WI38 (cell line): ENCODE measurements at regions not wholly inside any gene's neighbourhood (a gene's known extent, or its start where the extent isn't known, plus 50 kb on each side); places are given as distances from the start of the nearest gene placed in this dataset.
"Not testable (repeated sequence)": the region's sequence is repeated elsewhere in the genome, so short reads cannot be mapped to it uniquely, and the experiment has no call there.

ENCODE experiments used
- H3K4me3 ChIP-seq: 2 replicates; pipeline ENCODE4 v1.5.1; 2011; ENCODE audit warnings: low read depth, mild to moderate bottlenecking, control low read depth, low read length
- TF ChIP-seq, protein P1 (sequence below): IDR thresholded peaks from 2 replicates; pipeline ENCODE4 v1.5.1; 2012; ENCODE audit warnings: low read depth, mild to moderate bottlenecking, control low read depth, low read length

DNA sequence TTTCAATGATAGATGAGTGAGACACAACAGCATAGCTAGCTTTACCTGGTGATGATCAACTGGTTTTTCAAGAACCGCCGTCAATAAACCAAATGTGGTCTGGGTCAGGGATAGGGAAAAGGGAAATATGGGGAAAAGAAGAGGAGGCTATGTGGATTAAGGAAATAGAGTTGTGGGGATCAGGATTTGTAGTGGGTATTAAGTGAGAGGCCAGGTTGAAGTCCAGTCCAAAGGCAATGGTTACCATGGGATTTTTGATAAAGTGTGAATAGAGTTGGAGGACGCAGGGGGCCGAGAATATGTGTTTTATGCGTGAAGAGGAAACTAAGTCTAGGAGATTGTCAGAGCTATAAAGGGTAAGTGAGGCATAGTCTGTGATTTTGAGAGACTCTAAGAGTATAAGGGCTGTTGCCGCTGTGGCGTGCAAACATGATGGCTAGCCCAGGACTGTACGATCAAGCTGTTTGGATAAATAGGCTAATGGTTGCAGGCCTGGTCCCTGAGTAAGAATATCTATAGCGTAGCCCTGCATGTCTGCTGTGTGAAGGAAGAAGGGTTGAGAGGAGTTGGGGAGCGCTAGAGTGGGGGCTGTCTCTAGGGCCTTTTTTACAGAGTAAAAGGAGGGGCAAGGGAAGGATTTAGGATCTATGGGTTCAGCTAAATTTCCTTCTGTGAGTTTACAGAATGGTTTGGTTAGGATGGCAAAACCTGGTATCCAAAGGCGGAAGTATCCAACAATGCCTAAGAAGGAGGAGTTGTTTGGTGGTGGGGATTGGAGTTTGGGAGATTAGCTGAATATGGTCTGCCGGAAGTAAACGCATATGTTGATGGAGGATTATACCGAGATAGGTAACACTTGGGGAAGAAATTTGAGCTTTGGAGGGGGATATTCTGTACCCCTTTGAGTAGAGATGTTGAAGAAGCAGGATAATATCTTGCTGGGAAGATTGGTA, 749.7 kb upstream of the ADGRB3 start:
- TF ChIP-seq, protein P1, sequence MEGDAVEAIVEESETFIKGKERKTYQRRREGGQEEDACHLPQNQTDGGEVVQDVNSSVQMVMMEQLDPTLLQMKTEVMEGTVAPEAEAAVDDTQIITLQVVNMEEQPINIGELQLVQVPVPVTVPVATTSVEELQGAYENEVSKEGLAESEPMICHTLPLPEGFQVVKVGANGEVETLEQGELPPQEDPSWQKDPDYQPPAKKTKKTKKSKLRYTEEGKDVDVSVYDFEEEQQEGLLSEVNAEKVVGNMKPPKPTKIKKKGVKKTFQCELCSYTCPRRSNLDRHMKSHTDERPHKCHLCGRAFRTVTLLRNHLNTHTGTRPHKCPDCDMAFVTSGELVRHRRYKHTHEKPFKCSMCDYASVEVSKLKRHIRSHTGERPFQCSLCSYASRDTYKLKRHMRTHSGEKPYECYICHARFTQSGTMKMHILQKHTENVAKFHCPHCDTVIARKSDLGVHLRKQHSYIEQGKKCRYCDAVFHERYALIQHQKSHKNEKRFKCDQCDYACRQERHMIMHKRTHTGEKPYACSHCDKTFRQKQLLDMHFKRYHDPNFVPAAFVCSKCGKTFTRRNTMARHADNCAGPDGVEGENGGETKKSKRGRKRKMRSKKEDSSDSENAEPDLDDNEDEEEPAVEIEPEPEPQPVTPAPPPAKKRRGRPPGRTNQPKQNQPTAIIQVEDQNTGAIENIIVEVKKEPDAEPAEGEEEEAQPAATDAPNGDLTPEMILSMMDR: no peak
- no peak overlapping the region for H3K4me3 ChIP-seq

DNA sequence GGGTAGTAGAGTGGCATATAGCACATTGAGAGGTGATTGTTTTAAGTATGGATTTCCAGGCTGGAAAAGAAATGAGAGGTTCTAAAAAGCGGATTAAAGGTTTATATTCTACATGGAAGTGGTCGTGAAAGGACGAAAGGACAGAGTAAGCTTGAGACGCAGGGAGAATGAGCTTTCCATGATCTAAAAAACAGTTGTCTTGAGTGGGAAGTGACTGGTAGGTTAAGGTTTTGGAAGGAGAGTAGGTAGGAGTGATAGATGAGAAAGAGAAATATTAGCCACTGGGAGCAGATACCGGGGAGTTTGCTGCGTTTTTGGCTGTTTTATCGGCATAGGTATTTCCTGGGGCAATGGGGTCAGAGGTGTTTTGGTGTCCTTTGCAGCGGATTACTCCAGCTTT, 750.6 kb upstream of the ADGRB3 start:
- TF ChIP-seq, protein P1: no peak
- H3K4me3 ChIP-seq: no peak overlapping the region

DNA sequence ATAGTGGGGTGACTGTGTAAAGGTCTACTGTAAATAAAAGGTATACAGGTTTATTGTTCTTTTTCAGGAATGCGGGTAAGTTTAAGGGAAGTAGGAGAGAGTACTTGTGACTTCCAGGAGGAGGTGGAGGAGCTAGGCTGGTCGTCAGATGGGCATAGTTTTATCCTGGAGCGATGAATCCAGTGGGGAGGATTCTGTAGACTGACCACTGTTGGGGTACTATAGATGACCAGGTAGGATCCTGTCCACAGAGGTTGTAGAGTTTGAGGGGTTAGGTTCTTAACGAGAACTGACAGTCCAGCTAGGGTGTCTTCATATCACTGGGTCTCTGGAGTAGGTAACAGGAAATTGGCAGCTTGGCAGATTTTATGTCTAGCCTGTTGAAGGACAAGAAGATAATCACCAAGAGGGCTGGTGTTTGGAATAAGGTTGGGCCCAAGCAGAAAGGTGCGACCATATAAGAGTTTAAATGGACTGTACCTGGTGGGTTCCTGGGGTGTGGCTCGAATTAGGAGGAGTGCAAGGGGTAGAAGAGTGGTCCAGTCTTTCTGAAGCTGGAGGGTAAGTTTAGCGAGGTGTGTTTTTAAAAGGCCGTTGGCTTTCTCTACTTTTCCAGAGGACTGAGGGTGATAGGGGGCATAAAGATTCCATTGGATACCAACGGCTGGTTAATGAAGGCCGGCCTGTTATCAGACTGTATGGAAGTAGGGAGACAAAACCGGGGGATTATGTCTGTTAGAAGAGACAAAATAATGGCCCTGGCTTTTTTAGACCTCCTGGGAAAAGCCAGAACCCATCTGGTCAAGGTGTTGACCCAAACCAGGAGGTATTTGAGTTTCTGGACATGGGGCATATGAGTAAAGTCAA, 751.3 kb upstream of the ADGRB3 start:
- TF ChIP-seq, protein P1: no peak
- no peak overlapping the region for H3K4me3 ChIP-seq

DNA sequence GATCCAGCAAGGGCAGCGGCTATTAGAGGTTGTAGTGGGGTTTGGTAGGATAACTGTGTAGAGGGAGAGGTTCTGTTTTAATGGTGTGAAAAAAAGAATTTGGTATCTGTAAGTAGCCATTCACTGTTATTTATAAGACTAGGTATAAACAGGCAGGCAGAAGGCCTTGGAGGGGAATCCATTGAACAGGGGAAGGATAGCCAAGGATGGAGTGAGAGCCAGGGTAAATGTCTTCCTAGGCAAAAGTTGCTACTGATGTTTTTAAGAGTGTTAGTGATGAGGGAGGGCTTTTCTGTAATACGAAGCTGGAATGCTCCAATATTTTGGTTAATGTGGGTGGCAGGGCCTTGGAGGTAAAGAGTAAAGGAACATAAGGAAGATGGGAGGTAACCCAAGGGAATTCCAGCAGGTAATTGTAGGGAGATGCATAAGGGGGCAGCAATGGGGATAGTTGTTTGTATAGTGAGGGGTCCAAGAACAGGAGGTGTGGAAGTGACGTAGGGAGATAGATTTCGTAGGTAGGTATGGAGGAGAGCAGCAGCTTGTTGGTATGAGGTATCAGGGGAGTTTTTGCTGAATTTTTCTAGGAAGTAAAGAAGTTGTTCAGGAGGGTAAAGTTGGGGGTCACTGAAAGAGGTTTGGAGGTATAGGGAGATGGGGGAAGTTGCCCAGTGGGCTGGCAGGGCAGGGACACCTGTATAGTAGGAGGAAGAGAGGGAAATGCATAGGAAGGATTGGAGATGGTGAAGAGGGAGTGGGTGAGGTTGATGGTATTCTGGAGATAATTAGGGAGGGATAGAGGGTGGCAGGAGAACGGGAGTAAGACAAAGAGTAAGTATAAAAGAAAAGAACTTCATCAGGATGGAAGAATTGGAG, 752.4 kb upstream of the ADGRB3 start:
- no peak overlapping the region for H3K4me3 ChIP-seq
- TF ChIP-seq, protein P1: no peak

DNA sequence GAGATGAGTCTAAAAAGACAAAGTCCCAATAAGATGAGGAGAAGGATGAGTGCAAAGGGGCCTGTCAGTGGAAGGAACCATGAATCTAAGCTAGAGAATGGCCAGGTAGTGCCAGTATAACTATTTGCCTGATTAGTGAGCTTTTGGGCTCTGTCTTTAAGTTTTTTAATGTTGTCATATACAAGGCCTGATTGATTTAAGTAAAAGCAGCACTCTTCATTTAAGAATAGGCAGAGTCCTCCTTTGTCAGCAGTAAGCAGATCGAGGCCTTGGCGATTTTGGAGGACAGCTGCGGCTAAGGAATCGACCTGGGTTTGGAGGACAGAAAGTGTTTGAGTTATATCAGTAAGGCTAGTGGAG, 753.4 kb upstream of the ADGRB3 start:
- TF ChIP-seq, protein P1: no peak
- no peak overlapping the region for H3K4me3 ChIP-seq

DNA sequence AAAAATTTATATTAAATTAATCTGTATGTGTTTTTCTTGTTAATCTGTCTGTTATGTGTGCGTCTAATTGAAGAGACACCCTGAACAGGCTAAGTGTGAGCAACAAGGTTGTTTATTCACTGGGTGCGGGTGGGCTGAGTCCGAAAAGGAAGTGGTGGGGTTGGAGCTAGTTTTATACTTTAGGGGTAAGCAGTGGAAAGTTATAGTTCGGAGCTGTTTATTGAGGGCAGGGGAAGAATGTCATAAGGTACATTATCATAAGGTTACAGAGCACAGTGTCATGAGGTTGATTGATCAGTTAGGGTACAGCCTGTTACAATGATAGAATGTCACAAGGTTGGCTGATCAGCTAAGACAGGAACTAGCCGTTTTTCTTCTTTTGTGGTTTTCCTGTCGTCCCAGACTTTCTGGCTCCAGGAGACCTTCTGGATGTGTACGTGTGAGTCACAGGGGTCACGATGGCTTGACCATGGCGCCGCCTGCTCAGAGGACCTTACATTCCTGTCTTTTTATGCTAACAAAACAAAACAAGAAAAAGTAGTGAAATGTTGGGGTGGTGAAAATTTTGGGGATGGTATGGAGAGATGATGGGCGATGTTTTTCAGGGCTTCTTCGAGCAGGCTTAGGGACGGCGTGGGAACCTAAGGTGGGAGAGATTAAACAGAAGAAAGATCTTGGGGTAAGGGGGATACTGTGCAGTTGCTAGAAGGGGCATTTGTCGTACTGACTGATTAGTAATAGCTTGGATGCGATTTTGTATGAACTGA, 754.0 kb upstream of the ADGRB3 start:
- TF ChIP-seq, protein P1: no peak
- no peak overlapping the region for H3K4me3 ChIP-seq

DNA sequence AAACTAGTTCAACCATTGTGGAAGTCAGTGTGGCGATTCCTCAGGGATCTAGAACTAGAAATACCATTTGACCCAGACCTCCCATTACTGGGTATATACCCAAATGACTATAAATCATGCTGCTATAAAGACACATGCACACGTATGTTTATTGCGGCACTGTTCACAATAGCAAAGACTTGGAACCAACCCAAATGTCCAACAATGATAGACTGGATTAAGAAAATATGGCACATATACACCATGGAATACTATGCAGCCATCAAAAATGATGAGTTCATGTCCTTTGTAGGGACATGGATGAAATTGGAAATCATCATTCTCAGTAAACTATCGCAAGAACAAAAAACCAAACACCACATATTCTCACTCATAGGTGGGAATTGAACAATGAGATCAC, 754.7 kb upstream of the ADGRB3 start:
- not testable (repeated sequence) for H3K4me3 ChIP-seq

DNA sequence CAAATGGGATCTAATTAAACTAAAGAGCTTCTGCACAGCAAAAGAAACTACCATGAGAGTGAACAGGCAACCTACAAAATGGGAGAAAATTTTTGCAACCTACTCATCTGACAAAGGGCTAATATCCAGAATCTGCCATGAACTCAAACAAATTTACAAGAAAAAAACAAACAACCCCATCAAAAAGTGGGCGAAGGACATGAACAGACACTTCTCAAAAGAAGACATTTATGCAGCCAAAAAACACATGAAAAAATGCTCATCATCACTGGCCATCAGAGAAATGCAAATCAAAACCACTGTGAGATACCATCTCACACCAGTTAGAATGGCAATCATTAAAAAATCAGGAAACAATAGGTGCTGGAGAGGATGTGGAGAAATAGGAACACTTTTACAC, 755.2 kb upstream of the ADGRB3 start:
- not testable (repeated sequence) for H3K4me3 ChIP-seq

DNA sequence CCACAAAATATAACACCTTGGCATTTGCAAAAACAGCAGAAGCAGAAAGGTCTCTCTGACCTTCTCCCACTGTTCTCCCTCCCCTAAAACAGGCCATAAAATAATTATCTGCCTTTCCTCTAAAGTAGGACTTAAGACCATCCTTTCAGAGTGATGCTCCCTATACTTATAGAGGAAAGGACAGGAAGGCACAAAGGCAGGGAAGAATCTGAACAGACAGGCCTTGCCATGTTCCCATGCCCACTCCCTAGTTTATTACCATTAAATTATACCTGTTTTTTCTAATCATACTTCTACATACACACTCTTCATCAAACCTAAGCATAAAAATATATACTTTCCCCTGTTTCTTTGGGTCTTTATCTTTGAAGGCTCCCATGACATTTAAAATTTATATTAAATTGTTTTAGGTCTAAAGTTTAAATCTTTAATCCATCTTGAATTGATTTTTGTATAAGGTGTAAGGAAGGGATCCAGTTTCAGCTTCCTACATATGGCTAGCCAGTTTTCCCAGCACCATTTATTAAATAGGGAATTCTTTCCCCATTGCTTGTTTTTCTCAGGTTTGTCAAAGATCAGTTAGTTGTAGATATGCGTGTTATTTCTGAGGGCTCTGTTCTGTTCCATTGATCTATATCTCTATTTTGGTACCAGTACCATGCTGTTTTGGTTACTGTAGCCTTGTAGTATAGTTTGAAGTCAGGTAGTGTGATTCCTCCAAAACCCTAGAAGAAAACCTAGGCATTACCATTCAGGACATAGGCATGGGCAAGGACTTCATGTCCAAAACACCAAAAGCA, 755.8 kb upstream of the ADGRB3 start:
- not testable (repeated sequence) for H3K4me3 ChIP-seq

DNA sequence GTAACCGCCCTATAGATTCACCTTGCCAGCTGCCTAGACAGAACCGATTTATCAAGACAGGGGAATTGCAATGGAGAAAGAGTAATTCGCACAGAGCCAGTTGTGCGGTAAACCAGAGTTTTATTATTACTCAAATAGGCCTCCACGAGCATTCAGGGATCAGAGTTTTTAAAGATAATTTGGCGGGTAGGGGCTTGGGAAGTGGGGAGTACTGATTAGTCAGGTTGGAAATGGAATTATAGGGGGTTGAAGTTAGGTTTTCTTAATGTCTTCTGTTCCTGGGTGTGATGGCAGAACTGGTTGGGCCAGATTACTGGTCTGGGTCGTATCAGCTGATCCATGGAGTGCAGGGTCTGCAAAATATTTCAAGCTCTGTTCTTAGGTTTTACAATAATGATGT, 756.9 kb upstream of the ADGRB3 start:
- not testable (repeated sequence) for H3K4me3 ChIP-seq
